SKM-1 treated with dmso at 0.1 percent for 144 hours (cell line): ENCODE measurements at regions not wholly inside any gene's neighbourhood (a gene's known extent, or its start where the extent isn't known, plus 50 kb on each side); places are given as distances from the start of the nearest gene placed in this dataset.

Experiments
- DNase-seq: peaks from one replicate; lab custom pipeline; 2025; ENCODE audit not compliant: unreplicated experiment; lab: John Stamatoyannopoulos, UW

DNA sequence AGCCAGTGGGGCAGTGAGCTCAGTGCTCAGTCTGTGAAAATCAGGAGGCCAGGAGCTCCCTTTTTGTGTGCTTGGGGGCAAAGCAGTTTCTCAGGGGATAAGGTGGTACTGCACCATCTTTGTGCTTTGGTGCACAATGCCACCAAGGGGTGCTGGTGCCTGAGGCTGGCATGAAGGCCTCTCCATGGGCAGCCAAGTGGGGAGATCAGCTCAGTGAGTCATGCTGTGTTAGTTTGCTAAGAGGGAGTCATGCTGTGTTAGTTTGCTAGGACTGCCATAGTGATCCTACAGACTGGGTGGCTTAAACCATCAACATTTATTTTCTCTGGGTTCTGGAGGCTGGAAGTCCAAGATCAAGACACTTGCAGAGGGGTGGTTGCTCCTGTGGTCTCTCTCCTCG, 428.1 kb downstream of the PRDM2 start:
- no peak for DNase-seq

DNA sequence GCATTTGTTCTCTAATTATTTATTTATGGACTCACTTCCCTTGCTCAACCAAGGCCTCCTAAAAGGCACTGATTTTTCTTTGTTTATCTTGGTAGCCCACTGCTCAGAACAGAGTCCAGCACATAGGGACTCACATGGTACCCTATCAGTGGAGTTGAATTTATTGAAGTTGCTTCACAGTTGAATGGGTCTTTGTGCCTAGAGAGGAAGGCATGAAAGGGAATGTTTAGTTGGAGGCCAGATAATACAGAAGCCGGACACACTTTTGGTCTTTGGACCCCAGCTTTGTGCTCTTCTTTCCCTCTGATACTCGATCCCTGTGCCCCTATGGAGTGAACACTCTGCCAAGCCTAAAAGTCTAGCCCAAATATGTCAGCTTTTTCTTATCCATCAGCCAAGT, 429.0 kb downstream of the PRDM2 start:
- no peak for DNase-seq

DNA sequence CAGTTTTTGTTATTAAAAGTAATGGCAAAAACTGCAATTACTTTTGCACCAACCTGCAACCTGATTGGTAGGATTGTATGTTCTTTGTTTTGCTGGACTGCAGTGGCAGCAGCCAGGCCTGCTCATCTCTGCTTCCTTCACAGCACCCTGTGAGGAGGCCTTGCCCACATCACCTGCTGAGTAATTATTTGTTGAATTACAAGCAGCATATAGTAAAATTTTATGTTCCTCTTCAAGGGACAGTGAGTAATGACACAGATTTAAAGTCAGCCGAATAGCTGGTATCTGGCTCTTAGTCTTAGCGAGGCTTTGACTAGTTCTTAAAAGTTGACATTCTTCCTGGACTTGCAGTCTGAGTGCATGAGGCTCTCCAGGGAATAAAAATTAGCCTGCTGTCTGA, 435.1 kb downstream of the PRDM2 start:
- DNase-seq: no peak

DNA sequence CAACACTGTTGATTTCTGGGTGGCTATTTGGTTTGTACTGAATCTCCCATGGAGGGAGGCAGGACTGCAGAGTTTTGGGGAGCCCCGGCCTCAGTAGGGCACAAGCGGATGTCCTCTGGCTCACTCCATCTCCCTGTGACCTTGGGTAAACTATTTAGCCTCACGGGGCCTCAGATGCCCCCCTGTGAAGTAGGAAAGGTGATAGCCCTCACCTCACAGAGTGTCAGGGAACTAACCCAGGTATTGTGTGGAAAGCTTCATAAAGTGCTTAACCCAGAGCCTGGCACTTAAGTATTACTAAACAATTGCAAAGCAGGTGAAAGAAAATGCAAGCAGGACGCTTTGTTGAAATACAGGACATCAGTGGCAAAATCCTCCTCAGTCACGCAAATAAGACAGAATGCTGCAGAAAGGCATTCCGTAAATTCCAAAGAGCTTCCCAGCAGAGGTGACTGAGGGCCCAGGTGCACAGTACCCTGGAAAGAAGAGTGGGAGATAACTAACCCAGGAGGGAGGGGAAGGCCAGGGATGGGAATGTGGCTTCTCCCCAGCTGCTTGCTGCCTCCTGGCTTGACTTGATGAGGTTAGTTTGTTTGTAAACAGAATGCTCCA, 436.3 kb downstream of the PRDM2 start:
- DNase-seq: no peak

DNA sequence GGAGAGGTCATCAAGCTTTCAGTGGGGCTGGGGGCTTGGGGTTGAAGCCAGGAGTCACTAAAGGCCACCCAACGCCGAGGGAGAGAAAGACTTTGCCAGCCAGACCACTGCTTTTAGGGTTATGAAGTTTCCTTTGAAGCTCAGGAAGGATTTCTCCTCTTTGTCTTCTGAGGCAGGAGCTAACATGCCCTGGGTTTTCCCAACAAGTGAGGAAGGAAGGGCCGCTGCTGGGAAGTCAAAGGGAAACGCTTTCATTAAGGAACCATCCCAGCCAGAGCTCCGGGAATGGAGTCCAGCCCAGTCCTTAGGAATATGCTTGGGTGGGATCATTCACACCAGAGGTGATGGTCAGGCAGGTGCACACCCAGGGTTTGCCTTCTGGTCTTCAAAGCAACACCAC, 436.9 kb downstream of the PRDM2 start:
- no peak for DNase-seq

DNA sequence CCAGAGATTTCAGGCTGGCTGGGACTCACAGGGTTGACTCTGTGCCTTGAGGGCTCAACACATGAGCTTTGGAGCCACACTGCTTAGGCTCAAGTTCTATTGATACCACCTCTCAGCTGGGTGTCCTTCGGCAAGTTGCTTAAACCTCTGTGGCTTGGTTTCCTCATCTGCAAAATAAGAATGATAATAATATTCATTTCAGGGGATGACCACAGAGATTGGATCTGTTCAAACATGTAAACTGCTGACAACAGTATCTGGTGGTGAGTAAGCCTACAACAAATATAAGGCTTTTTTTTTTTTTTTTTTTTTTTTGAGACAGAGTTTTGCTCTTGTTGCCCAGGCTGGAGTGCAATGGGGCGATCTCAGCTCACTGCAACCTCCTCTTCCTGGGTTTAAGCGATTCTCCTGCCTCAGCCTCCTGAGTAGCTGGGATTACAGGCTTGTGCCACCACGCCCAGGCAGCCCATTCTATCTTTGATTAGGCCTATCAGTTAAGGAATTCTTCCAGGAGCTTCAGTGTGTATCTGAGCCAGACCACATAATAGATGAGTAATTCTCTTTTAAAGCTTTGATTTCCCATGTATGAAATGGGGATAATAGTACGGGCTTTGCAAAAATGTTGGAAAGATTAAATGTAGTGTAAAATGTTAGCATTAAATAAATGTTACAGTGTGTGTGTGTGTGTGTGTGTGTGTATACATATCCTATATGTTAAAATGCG, 437.6 kb downstream of the PRDM2 start:
- no peak for DNase-seq

DNA sequence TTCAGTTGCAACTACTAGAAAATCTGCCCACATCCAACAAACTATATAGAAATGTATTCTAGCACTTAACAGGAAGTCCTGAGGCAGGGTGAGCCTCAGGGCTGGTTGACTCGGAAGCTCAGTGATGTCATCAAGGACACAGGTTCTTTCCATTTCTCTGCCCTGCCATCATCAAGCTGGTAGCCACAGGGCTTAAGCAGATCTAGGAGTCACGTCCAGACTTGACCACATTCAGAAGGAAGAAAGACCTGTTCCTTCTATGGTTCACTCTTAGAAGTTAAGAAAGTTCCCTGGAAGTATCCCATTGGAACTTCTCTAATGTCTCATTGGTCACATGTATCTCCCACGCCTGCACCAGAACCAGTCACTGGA, 438.1 kb downstream of the PRDM2 start:
- DNase-seq: no peak

DNA sequence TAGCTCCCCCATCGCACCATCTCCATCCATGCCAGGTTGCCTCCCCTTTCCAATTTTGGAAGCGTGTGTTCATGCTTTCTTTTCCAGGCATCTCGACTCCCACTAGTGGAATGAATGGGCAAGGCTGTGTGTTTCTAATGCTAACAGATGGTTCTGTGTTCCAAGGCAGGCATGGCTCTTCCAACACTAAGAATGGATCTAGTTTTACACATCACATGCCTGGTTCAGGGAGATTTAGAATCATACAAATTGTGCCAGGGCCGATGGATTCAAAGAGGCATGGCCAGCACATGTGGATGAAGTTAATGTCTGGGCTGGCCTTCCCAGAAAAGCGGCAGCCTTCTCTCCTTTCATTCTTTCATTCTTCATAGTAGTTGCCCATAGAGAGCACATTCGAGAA, 438.7 kb downstream of the PRDM2 start:
- DNase-seq: no peak

GRCh38 chr1:14140831-14141401, 440.9 kb downstream of the PRDM2 start:
- DNase-seq: no peak

DNA sequence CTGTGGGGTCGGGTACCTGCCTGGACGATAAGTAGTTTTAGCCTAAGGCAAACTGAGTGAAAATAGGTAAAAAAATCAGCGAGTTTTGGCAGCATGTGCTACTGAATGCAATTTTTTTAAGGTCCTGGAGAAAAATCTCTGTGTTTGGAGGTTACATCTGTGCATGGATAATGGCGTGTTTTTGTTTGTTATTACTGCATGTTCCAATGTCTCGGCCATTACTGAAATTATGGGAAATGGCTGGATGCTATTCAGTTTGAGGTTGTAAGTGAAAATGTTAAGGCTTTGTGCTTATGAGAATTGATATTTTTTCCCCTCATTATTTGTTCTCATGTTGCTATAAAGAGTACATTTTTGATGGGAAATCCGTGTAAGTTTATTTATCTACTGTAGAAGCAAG, 441.7 kb downstream of the PRDM2 start:
- DNase-seq: no peak

DNA sequence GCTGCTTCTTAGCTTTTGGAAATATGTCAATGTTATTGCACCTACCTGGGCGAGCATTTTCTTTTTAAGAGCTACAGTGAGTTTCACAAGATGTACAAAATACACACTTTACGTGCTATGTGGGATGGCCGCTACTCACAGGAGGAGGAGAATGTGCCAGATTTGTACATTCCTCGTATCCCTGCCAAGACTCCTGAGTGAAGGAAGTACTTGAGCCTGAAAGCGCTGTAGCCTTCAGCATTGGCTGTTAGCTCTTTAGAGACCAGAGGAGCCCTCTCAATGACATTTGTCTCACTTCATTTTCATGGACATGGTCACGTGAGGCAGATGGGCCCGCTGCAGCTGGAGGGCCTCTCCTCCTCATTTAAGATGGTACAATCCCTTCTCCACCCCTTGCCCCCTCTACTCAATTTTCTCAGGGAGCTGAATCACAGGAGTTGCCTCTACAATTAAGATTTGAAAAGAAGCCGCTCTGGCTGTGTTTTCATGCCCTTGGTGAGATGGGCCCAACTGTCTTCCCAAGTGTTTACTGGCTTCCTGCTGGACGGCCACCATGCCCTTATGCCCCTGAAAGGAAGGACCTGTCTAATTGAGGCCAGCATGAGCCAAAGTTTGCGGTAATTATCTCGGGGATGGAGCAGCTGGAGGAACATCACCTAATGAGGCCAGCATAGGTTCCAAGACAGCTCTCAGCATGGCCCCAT, 442.6 kb downstream of the PRDM2 start:
- no peak for DNase-seq

- no peak for DNase-seq
These were observed 443.8 kb downstream of the PRDM2 start for GRCh38 chr1:14143777-14144176.

DNA sequence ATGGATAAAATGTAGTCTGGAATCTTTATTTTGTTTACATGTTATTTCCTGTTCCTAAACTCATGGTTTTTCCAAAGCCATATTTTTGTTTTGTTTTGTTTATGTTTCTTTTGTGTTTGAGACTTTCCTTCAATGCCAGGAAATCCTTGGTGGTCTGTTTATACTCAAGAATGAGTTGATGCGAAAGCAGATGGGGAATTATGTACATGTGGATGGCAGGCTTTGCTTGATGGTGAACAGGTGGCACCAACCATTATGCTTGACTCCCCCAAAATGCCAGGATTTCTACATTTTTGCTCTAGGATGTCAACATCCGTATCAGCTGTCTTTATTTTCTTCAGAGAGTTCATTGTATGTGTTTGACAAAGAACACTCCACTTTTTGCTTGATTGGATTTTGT, 448.5 kb downstream of the PRDM2 start:
- DNase-seq: no peak

DNA sequence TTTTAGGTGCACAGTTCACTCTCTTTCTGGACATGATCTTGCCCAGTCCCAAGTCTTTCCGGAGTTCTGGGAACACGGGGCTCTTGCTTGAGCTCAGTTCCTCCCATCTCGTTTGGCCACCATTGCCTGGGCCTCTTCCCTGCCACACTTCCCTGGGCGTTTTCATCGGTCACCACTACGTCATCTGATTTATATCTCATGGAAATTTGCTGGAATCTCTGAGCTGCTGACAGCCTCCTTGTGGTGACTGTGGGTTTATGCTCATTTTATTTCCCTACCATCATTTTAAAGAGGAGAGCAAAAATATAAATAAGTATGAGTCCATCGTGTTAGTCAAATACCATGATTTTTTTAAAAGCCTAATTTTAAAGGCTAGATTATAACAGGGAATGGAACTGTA, 449.1 kb upstream of the KAZN start:
- DNase-seq: no peak

DNA sequence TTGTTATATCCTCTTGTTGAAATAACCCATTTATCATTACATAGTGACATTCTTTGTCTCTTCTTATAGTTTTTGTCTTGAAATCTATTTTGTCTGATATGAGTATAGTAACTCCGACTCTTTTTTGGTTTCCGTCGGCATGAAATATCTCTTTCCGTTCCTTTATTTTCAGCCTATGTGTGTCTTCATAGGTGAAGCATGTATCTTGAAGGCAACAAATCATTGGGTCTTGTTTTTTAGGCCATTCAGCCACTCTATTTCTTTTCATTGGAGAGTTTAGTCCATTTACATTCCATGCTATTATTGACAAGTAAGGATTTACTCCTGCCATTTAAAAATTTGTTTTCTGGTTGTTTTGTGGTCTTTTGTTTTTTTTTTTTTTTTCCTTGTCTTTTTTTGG, 441.9 kb upstream of the KAZN start:
- DNase-seq: no peak

DNA sequence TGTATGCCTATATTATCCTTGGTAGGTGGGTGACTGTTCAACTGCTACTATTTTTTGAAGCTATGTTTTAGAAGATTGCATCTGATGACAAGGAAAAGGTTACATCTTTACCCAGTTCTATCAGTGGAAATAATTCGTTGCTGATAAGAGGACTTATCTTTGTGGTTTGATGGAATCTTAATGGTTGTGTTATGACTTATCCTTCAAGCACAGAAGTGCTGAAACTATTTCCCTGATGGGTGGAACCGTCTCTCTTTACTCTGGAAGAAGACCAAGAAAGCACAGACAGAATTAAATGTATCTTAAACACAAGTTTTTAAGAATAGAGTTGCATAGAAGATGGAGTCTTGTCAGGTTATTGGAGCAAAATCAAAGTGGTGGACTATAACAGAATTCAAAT, 437.7 kb upstream of the KAZN start:
- no peak for DNase-seq

DNA sequence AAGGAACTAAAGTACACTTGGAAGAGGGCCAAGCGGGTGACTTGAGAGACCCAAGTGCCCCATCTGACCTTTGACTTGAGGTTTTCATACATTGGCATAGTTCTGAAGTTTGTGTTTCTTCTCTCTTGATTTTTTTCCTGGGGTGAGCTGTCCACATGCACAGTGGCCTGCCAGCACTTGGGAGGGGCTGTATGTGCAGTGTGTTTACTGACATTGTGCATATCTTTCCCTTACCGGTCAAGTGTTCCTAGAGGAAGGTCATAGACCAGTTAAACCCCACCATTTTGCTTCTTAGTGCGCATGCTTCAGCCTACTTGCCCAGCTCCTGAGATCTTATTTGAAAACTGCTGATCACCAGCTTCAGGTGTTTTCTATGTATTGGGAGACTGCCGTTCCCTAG, 435.2 kb upstream of the KAZN start:
- no peak for DNase-seq

DNA sequence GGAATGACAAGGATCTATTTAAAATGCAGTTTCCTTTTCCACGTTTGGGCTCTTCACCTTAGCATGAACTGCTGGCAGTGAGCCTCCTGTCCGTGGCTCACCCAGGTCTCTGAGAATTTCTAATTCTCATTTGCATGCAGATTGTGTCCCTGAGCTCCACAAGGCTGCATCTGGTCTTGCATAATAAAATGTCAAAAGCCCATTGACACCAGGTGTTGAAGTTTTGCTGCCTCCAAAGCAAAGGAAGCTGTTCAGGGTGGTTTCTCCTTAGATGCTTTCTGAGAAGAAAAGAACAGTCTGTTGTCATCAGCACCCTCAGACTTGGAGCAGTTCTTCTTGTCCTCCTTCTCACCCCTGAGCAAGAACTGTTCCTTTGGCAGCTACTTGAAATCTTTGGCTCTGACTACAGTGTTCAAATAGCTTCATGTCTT, 433.1 kb upstream of the KAZN start:
- DNase-seq: no peak

- DNase-seq: no peak
These were observed 430.6 kb upstream of the KAZN start for GRCh38 chr1:14167884-14168283.

GRCh38 chr1:14168326-14169063, 430.0 kb upstream of the KAZN start:
- DNase-seq: no peak

- no peak for DNase-seq
These were observed 424.9 kb upstream of the KAZN start for GRCh38 chr1:14173598-14173997.
